SU-DHL-6 (cell line): ENCODE measurements at regions not wholly inside any gene's neighbourhood (a gene's known extent, or its start where the extent isn't known, plus 50 kb on each side); places are given as distances from the start of the nearest gene placed in this dataset.

Experiments
- EZH2phosphoT487 ChIP-seq: fragments of 200-600 bp; sonication (generic), shearing (Covaris generic); conservative IDR thresholded peaks from 2 replicates; pipeline ENCODE4 v1.6.1; 2018; ENCODE audit warnings: mild to moderate bottlenecking, antibody characterized with exemption, low read length, moderate library complexity, mixed read lengths
- TF ChIP-seq, protein P1 (sequence below): fragments of 200-600 bp; sonication (generic); IDR thresholded peaks from one replicate; pipeline ENCODE4 v1.5.1; 2017; ENCODE audit warnings: antibody characterized with exemption, mild to moderate bottlenecking, low read length, moderate library complexity; ENCODE audit not compliant: insufficient read depth, poor library complexity, severe bottlenecking

DNA sequence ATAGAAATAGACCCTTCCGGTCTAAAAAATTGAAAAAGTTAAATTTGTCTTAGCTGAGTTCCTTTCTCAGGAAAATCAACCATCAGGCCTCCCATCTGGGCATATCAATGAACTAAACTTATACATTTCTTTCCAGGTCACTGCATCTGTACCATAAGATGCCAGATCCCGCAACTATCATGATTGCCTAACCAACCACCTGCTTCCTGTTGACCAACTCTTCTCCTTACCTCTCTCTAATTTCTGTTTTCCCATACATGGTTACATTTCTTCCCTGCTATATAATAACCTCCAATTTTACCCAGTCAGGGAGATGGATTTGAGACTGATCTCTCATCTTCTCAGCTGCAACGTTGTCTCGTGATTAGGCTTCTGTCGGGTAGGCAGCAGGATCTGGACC lies 228.7 kb downstream of the FSIP2 start:
- TF ChIP-seq, protein P1, sequence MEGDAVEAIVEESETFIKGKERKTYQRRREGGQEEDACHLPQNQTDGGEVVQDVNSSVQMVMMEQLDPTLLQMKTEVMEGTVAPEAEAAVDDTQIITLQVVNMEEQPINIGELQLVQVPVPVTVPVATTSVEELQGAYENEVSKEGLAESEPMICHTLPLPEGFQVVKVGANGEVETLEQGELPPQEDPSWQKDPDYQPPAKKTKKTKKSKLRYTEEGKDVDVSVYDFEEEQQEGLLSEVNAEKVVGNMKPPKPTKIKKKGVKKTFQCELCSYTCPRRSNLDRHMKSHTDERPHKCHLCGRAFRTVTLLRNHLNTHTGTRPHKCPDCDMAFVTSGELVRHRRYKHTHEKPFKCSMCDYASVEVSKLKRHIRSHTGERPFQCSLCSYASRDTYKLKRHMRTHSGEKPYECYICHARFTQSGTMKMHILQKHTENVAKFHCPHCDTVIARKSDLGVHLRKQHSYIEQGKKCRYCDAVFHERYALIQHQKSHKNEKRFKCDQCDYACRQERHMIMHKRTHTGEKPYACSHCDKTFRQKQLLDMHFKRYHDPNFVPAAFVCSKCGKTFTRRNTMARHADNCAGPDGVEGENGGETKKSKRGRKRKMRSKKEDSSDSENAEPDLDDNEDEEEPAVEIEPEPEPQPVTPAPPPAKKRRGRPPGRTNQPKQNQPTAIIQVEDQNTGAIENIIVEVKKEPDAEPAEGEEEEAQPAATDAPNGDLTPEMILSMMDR: no peak
- no peak for TF ChIP-seq EZH2phosphoT487
